ENCODE measurements at regions not wholly inside any gene's neighbourhood (a gene's known extent, or its start where the extent isn't known, plus 50 kb on each side); places are given as distances from the start of the nearest gene placed in this dataset.

DNA sequence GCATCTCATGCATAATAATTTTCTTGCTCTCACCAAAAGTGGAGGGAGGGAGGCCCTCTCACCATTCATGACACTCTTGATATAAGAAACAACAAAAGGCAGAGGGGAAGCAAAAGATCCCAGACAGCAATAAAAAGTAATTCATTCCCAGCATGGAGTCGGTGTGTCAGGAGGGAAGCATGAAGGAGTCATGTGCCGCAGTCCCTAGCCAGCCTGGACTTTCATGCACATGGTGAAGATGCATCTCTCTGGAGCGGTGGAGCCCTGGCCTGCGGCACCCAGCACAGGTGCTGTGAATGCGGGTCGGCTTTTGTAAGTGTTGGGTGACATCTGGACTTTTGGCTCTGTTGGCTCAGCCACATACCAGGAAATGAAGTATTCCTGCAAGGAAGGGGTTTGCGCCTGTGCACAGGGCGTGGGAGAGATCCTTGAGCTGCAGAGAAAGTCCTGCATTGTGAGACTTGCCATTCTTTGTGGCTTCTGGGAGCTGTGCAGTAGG is 119.4 kb downstream of the COPS8 start:
- TF ChIP-seq CTCF (IDR thresholded peaks at IDR 0.05; ENCODE audit: unreplicated experiment in 3 of 3) = no peak

DNA sequence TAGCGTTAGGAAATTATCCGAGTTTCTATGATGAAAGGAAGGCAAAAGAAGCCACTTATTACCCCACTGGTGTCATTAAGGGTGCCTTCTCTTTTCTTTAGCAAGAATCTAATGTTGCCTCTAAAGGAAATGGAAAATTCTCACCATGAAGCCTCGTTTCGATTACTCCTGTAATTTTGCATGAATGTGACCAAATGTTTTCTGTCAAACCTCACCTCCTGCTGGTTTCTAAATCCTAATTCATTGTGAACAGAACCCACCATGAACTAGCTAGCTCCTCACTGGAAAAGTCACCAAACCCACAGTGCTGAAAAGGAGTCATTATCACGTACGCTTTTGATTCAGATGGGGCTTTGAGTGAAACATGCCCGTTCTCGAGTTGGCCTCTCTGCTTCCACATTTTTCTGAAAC is 119.9 kb downstream of the COPS8 start:
- Mint-ChIP-seq H3K4me1 (peaks cover 65% of the 10 kb centered on the region), H3K9me3 (no peaks in the 10 kb centered on the region), H3K27me3 (ENCODE audit: low read depth) (peaks cover 6% of the 10 kb centered on the region), H3K4me3 (no peak overlapping the region), H3K36me3 (ENCODE audit: low read depth) (no peaks in the 10 kb centered on the region), H3K27ac (peak overlapping the region; percentile 79 to 88 (median 82))
- no peak for TF ChIP-seq CTCF (IDR thresholded peaks at IDR 0.05; ENCODE audit: unreplicated experiment in 3 of 3)

More for the DNA sequence above, 119.4 kb downstream of the COPS8 start:
- no peaks in the 10 kb centered on the region for H3K36me3 Mint-ChIP-seq (ENCODE audit: low read depth)
- H3K27ac Mint-ChIP-seq = peak overlapping the region; percentile 79 to 88 (median 82)
- peaks cover 60% of the 10 kb centered on the region for H3K4me1 Mint-ChIP-seq
- peaks cover 6% of the 10 kb centered on the region for H3K27me3 Mint-ChIP-seq (ENCODE audit: low read depth)
- H3K4me3 Mint-ChIP-seq = no peak overlapping the region
- no peaks in the 10 kb centered on the region for H3K9me3 Mint-ChIP-seq

- no peak for TF ChIP-seq CTCF (IDR thresholded peaks at IDR 0.05; ENCODE audit: unreplicated experiment in 3 of 3)
- no peak overlapping the region for H3K4me3 Mint-ChIP-seq
- no peaks in the 10 kb centered on the region for H3K36me3 Mint-ChIP-seq (ENCODE audit: low read depth)
- H3K27ac Mint-ChIP-seq = peak overlapping the region; percentile 80 to 92 (median 91)
- peaks cover 6% of the 10 kb centered on the region for H3K27me3 Mint-ChIP-seq (ENCODE audit: low read depth)
- no peaks in the 10 kb centered on the region for H3K9me3 Mint-ChIP-seq
- peaks cover 49% of the 10 kb centered on the region for H3K4me1 Mint-ChIP-seq
These were observed 122.0 kb downstream of the COPS8 start for GRCh38 chr2:237207646-237208045.

- no peaks in the 10 kb centered on the region for H3K9me3 Mint-ChIP-seq
These were observed 122.9 kb downstream of the COPS8 start for GRCh38 chr2:237208373-237209260.

DNA sequence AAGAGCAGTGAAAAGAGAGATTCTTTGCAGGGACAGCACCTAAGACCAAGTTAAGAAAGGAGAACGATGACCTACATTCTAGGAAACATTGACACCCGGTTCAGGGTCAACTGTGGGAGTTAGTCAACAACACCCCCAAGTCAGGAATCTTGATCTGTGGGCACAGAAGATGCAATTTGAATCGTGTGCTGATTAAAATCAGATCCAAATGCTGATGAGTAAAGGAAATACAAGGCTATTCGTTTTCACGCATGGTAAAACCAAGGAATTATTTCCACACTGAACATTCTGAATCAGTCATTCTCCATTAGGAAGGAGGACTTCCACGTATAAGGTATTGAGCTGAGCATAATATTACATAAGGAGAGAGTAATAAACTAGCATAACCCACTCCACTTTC is 124.2 kb downstream of the COPS8 start:
- TF ChIP-seq CTCF (IDR thresholded peaks at IDR 0.05; ENCODE audit: unreplicated experiment in 3 of 3) = no peak
- Mint-ChIP-seq H3K4me3 (no peak overlapping the region), H3K4me1 (peaks cover 35% of the 10 kb centered on the region), H3K27me3 (ENCODE audit: low read depth) (peaks cover 4% of the 10 kb centered on the region), H3K27ac (peak overlapping the region in 2 of 3 experiments; percentile 52 to 64), H3K9me3 (no peaks in the 10 kb centered on the region), H3K36me3 (ENCODE audit: low read depth) (no peaks in the 10 kb centered on the region)

More at GRCh38 chr2:237208373-237209260, 122.9 kb downstream of the COPS8 start:
- TF ChIP-seq CTCF (IDR thresholded peaks at IDR 0.05; ENCODE audit: unreplicated experiment in 3 of 3) = no peak
- Mint-ChIP-seq H3K27ac (peak overlapping the region; percentile 80 to 92 (median 91)), H3K4me3 (no peak overlapping the region), H3K36me3 (ENCODE audit: low read depth) (no peaks in the 10 kb centered on the region), H3K27me3 (ENCODE audit: low read depth) (peaks cover 6% of the 10 kb centered on the region), H3K4me1 (peaks cover 41% of the 10 kb centered on the region)

All from nephron (organoid).